WTC11 (cell line): ENCODE measurements at regions not wholly inside any gene's neighbourhood (a gene's known extent, or its start where the extent isn't known, plus 50 kb on each side); places are given as distances from the start of the nearest gene placed in this dataset.

Experiments used
- CTCF ChIP-seq: fragments of 200-600 bp; IDR thresholded peaks from 2 replicates; pipeline ENCODE4 v1.8.0; 2022; ENCODE audit warnings: antibody characterized with exemption
- HMGA2 ChIP-seq: fragments of 250-450 bp; sonication (Bioruptor Pico); IDR thresholded peaks from 2 replicates; pipeline ENCODE4 v1.4.0; 2021; ENCODE audit warnings: mild to moderate bottlenecking, moderate library complexity
- HMGXB4 ChIP-seq: sonication (generic); formaldehyde crosslinking; IDR thresholded peaks from 2 replicates; pipeline ENCODE4 v1.8.1; 2023; ENCODE audit warnings: mild to moderate bottlenecking, moderate library complexity, missing genetic modification reagents
- KAT7 ChIP-seq: sonication (generic); formaldehyde crosslinking; IDR thresholded peaks from 2 replicates; pipeline ENCODE4 v1.8.1; 2023; ENCODE audit warnings: missing genetic modification reagents, mild to moderate bottlenecking, borderline replicate concordance
- MAX ChIP-seq: sonication (generic); formaldehyde crosslinking; IDR thresholded peaks from 2 replicates; pipeline ENCODE4 v1.8.0; 2022; ENCODE audit warnings: mild to moderate bottlenecking, missing genetic modification reagents
- SMAD3 ChIP-seq: sonication (generic); formaldehyde crosslinking; IDR thresholded peaks from 2 replicates; pipeline ENCODE4 v1.8.0; 2022; ENCODE audit warnings: missing genetic modification reagents, mild to moderate bottlenecking, borderline replicate concordance
- SP1 ChIP-seq: sonication (generic); formaldehyde crosslinking; conservative IDR thresholded peaks from 2 replicates; pipeline ENCODE4 v1.8.1; 2022; ENCODE audit warnings: missing genetic modification reagents
- TEAD4 ChIP-seq: sonication (generic); formaldehyde crosslinking; IDR thresholded peaks from 2 replicates; pipeline ENCODE4 v1.8.0; 2022; ENCODE audit warnings: mild to moderate bottlenecking, missing genetic modification reagents
- ZNF317 ChIP-seq: sonication (generic); formaldehyde crosslinking; IDR thresholded peaks from 2 replicates; pipeline ENCODE4 v1.8.1; 2023; ENCODE audit warnings: low read depth, mild to moderate bottlenecking, moderate library complexity, missing genetic modification reagents, borderline replicate concordance
- TF ChIP-seq, protein P1 (sequence below): sonication (generic); formaldehyde crosslinking; IDR thresholded peaks from 2 replicates; pipeline ENCODE4 v1.8.1; 2023; ENCODE audit warnings: mild to moderate bottlenecking, missing genetic modification reagents, moderate library complexity

DNA sequence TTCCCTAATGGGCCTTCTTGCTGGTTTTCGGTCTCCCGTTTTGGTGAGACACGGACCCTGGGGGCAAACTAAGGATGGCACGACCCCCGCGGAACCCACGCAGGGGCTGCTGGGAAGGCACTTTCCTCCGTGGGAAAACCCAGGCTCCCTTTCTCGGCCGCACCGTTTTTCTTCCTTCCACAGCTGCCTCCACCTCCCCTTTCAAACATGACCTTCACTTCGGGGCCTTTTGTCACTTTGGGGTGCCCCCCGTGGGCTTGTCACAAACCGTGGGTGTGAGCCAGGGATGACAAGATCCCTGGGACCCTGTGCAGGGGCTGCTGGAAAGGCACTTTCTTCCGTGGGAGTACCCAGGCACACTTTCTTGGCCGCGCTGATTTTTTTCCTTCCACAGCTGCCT lies 268.7 kb downstream of the ALG10 start:
- TF ChIP-seq, protein P1, sequence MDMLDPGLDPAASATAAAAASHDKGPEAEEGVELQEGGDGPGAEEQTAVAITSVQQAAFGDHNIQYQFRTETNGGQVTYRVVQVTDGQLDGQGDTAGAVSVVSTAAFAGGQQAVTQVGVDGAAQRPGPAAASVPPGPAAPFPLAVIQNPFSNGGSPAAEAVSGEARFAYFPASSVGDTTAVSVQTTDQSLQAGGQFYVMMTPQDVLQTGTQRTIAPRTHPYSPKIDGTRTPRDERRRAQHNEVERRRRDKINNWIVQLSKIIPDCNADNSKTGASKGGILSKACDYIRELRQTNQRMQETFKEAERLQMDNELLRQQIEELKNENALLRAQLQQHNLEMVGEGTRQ (CRISPR knock-in tag): no peak
- no peak for TF ChIP-seq ZNF317 (CRISPR knock-in tag)
- no peak for TF ChIP-seq SMAD3 (CRISPR knock-in tag)
- TF ChIP-seq CTCF: no peak
- TF ChIP-seq SP1: no peak
- TF ChIP-seq MAX (CRISPR knock-in tag): no peak
- no peak for TF ChIP-seq HMGA2 (CRISPR knock-in tag)
- TF ChIP-seq HMGXB4 (CRISPR knock-in tag): no peak
- no peak for TF ChIP-seq TEAD4 (CRISPR knock-in tag)
- TF ChIP-seq KAT7 (CRISPR knock-in tag): no peak
